ENCODE measurements at regions not wholly inside any gene's neighbourhood (a gene's known extent, or its start where the extent isn't known, plus 50 kb on each side); places are given as distances from the start of the nearest gene placed in this dataset.
"Not testable (repeated sequence)": the region's sequence is repeated elsewhere in the genome, so short reads cannot be mapped to it uniquely, and the experiment has no call there.

DNA sequence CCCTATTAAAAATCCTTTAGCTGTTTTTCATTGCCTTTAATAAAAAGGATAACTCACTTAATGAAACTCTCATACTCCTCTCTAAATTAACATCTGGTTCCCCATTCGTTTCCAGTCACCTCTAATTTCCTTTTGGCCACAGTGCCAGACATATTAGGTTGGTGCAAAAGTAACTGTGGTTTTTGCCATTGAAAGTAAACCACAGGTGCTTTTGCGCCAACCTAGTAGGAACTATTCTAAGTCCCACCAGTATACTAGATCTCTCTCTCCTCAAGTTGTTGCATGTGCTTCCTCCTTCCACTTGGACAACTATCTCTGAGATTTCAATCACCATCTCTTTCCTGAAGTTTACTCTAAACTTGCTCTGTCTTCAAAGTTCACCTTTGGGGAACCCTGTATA lies 961.1 kb downstream of the TBC1D32 start:
- Mint-ChIP-seq H3K27ac (no peak overlapping the region), H3K36me3 (no peaks in the 10 kb centered on the region), H3K4me3 (no peak overlapping the region), H3K9me3 (peaks cover 9% of the 10 kb centered on the region), H3K27me3 (no peaks in the 10 kb centered on the region), H3K4me1 (no peaks in the 10 kb centered on the region)

DNA sequence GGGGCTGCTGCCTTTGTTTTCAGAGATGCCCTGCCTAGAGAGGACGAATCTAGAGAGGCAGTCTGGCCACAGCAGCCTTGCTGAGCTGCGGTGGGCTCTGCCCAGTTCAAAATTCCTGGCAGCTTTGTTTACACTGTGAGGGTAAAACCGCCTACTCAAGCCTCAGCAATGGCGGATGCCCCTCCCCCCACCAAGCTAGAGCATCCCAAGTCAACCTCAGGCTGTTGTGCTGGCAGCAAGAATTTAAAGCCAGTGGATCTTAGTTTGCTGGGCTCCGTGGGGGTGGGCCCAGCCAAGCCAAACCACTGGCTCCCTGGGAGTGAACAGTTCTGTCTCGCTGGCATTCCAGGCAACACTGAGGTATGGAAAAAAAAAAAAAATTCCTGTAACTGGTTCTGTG lies 970.9 kb downstream of the TBC1D32 start:
- Mint-ChIP-seq H3K4me1 (no peaks in the 10 kb centered on the region), H3K27me3 (no peaks in the 10 kb centered on the region), H3K4me3 (no peak overlapping the region)

DNA sequence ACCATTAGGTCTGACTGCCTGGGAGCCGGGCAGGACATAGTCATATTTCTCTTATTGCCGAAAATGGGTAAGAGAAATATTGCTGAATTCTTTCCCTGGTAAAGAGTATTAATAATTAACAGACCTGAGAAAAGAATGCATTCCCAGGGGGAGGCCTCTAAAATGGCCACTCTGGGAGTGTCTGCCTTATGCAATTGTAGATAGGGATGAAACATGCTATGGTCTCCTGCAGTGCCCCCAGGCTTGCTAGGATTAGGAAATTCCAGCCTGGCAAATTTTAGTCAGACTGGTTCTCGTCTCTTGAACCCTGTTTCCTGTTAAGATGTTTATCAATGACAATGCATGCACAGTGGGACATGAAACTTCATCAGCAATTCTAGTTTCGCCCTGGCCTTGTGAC lies 975.7 kb downstream of the TBC1D32 start:
- not testable (repeated sequence) for H3K27me3 Mint-ChIP-seq, H3K4me3 Mint-ChIP-seq, H3K27ac Mint-ChIP-seq, H3K4me1 Mint-ChIP-seq, H3K36me3 Mint-ChIP-seq
- peaks cover 32% of the 10 kb centered on the region for H3K9me3 Mint-ChIP-seq

More for the DNA sequence above, 970.9 kb downstream of the TBC1D32 start:
- H3K36me3 Mint-ChIP-seq: no peaks in the 10 kb centered on the region
- H3K9me3 Mint-ChIP-seq: peaks cover 28% of the 10 kb centered on the region
- H3K27ac Mint-ChIP-seq: no peak overlapping the region

DNA sequence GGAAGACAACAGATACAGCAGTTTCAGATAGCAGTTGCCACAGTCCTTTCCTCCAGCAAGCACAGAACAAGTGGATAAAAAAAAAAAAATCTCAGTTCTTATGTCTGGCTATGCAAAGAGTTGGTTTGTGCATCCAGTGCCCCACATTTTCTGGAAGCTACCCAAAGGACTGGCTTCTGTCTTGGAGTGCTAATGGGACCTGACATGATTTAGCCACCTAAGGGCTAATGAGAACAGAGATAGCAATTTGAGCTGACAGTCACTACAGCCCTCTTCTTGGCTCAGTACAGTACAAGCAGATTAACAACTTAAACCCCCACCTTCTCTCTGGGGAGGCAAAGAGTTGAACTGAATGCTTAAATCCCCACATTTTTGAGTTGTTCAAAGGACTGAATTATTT lies 976.8 kb downstream of the TBC1D32 start:
- H3K27me3 Mint-ChIP-seq: peaks cover 1% of the 10 kb centered on the region
- peaks cover 29% of the 10 kb centered on the region for H3K9me3 Mint-ChIP-seq
- H3K4me1 Mint-ChIP-seq: no peaks in the 10 kb centered on the region

DNA sequence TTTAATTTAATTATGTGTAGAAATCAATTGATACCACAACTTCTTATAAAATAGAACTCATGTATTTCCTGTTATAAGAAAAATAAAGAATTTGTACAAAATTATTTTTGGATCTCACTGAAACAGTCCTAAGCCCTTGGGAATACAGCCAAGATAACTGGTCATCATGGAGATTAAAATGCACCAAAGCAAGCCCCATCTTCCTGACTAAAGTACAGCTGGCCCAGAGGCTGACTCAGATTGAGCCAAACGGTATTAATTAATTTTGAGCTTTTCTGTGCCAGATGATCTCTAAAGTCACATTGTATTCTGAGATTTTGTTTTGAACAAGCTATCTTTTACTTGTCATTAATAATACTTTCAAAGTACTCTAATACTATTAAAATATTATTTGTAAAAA lies 978.5 kb downstream of the TBC1D32 start:
- H3K27ac Mint-ChIP-seq: no peak overlapping the region
- no peaks in the 10 kb centered on the region for H3K36me3 Mint-ChIP-seq
- H3K27me3 Mint-ChIP-seq: peaks cover 1% of the 10 kb centered on the region
- H3K4me3 Mint-ChIP-seq: no peak overlapping the region
- H3K9me3 Mint-ChIP-seq: peaks cover 26% of the 10 kb centered on the region
- no peaks in the 10 kb centered on the region for H3K4me1 Mint-ChIP-seq

More for the DNA sequence above, 976.8 kb downstream of the TBC1D32 start:
- Mint-ChIP-seq H3K4me3 (no peak overlapping the region), H3K27ac (no peak overlapping the region), H3K36me3 (no peaks in the 10 kb centered on the region)

DNA sequence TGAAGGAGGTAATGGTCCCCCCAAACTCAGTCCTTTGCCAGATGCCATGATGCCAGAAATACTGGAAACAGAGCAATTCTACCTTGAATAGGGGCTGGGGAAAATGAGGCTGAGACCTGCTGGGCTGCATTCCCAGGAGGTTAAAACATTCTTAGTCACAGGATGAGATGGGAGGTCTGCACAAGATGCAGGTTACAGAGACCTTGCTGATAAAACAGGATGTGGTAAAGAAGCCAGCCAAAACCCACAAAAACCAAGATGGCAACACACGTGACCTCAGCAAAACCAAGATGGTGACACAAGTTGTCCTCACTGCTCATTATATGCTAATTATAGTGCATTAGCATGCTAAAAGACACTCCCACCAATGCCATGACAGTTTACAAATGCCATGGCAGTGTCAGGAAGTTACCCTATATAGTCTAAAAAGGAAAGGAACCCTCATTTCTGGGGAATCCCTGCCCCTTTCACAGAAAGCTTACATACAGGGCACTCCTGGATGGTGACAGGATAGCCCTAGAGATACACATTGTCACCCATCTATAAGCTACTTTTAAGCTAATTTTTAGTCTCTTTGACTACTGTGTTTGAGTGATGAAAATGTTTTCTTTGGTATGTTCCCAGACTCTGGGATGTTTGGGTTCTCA lies 979.7 kb downstream of the TBC1D32 start:
- Mint-ChIP-seq H3K27ac (no peak overlapping the region), H3K27me3 (peaks cover 1% of the 10 kb centered on the region), H3K9me3 (peaks cover 14% of the 10 kb centered on the region), H3K4me3 (no peak overlapping the region), H3K36me3 (no peaks in the 10 kb centered on the region), H3K4me1 (no peaks in the 10 kb centered on the region)

DNA sequence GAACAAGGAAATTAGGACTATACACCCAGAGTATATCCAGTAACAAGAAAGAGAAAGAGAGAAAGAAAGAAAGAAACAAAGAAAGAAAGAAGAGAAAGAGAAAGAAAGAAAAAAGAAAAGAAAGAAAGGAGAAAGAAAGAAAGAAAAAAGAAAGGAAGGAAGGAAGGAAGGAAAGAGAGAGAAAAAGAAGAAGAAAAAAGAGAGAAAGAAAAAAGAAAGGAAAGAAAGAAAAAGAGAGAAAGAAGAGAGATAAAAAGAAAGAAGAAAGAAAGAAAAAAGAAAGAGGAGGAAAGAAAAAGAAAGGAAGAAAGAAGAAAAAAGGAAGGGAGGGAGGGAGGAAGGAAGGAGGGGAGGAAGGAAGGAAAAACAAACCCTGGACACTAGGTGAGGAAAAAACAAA lies 981.8 kb downstream of the TBC1D32 start:
- Mint-ChIP-seq H3K27ac (no peak overlapping the region), H3K27me3 (peaks cover 1% of the 10 kb centered on the region), H3K36me3 (no peaks in the 10 kb centered on the region), H3K9me3 (peaks cover 5% of the 10 kb centered on the region), H3K4me3 (no peak overlapping the region), H3K4me1 (no peaks in the 10 kb centered on the region)

DNA sequence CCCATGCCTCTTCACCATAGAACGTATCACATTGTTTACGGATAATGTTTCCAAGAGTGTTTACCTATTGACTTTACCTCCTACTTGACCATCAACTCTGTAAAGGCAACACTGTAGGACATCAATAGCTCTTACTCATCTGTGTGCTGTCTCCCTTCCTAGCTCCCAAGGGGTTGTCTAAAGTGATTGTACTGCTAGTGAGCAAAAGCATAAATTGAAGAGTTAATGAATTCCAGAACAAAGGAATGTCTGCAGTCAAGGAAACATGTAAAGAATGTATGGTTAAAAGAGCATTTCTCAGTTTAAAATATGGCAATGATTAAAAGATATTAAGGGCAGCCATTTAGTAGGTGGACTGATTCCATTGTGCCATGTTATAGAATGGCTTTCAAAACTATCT lies 985.4 kb downstream of the TBC1D32 start:
- H3K4me3 Mint-ChIP-seq: no peak overlapping the region
- H3K36me3 Mint-ChIP-seq: no peaks in the 10 kb centered on the region
- no peak overlapping the region for H3K27ac Mint-ChIP-seq
- no peaks in the 10 kb centered on the region for H3K4me1 Mint-ChIP-seq
- H3K27me3 Mint-ChIP-seq: no peaks in the 10 kb centered on the region
- H3K9me3 Mint-ChIP-seq: peaks cover 5% of the 10 kb centered on the region

DNA sequence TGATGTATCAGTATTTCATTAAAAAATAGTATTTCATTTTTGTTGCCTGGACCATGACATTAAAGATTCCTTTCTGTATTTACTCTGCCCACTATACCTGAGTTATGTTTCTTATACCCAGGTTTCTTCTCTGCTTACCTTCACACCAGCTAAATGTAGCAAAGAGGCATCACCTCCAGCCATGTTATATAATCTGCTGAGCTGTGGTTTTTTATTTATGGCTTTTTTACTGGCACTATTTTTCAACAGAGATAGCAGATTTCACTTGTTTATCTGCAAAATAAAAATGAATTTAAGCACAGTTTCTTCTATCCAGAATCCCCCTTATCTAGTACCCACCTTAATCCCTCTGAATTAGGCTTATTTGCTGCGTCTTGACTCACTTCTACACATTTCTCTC lies 979.0 kb upstream of the MAN1A1 start:
- Mint-ChIP-seq H3K36me3 (no peaks in the 10 kb centered on the region), H3K27ac (no peak overlapping the region), H3K27me3 (no peaks in the 10 kb centered on the region), H3K9me3 (peaks cover 6% of the 10 kb centered on the region), H3K4me1 (no peaks in the 10 kb centered on the region), H3K4me3 (no peak overlapping the region)

DNA sequence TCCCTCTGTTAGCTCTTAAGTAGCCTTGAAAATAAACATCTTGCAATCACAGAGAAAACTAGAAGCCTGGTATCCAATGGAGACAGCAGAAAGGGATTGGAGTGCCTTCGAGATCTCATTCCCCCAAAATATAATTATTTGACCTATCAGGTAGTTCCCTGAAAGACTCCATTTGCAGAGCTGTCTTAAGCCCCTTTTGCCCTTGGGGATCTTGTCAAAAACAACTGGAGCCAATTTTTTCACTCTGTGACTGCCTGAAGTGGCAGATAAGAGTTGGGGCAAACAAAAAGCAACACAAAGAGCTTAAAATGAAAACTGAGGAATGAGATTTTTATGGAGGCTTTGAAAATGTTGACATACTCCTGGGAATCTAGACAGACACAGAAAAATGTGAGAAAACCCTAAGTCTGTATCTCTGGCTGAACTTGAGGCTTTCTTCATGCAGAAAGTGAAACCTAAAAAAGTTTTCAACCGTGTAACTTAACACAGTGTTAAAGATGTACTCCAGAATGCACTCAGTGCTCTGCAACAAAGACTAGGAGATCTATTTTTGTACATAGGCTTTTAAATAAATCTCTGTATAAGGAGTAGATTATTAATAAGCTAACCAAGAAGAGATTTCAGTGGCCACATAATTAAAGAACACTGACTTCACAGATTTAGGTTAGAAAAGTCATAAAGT lies 971.1 kb upstream of the MAN1A1 start:
- no peaks in the 10 kb centered on the region for H3K4me1 Mint-ChIP-seq
- no peaks in the 10 kb centered on the region for H3K36me3 Mint-ChIP-seq
- peaks cover 13% of the 10 kb centered on the region for H3K9me3 Mint-ChIP-seq
- H3K4me3 Mint-ChIP-seq: no peak overlapping the region
- no peak overlapping the region for H3K27ac Mint-ChIP-seq
- H3K27me3 Mint-ChIP-seq: no peaks in the 10 kb centered on the region

DNA sequence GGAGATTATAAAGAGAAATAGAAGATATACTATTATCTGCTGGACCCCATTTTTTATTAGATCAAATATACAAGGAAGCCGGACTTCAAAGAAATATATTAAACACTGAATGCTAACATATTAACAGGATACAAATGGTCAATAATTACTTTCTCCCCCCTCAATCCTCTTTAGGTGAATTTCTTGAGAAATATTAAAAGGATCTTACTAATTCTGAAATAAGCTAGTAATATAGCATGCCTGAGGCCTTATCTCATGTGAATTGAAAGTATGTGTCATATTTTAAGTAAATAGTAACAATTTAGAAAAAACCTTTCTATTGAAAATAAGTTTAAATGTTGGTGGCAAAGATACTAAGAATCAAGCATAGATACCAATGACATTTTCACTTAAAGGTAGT lies 954.7 kb upstream of the MAN1A1 start:
- Mint-ChIP-seq H3K4me1 (no peaks in the 10 kb centered on the region), H3K27me3 (no peaks in the 10 kb centered on the region), H3K27ac (no peak overlapping the region), H3K9me3 (no peaks in the 10 kb centered on the region), H3K36me3 (no peaks in the 10 kb centered on the region), H3K4me3 (no peak overlapping the region)

DNA sequence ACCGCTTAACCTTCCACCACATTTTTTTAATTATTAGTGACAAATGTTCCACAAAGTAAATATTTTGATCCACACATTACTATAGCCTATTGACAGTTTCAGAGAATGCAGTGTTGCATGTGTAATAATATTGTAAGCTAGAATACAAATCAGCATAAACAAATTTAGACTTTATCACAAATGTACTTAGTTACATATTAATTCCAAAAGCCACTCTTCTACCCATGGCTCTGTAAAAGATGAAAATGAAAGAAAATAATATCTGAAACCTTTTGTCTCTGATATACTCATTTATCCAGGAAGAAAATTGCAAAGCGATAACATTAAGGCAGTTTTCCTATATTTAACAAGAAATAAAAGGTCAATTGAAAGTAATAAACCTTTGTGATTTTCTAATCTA lies 954.0 kb upstream of the MAN1A1 start:
- no peaks in the 10 kb centered on the region for H3K9me3 Mint-ChIP-seq
- H3K4me1 Mint-ChIP-seq: no peaks in the 10 kb centered on the region

DNA sequence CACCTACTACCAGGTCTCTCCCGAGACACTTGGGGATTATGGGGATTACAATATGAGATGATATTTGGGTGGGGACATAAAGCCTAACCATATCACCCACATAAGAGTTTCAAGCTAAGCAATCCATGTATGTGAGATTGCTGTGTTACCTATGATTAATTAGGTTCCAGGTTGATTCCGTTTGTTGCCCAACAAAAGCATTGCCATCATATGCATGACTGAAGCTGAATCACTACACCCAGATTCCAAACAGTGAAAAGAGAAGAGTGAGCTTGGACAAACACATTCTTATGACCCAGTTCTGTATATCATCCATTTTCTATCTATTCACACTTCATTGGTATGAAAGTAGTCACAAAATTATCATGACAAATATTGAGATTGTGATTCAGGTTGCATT lies 952.5 kb upstream of the MAN1A1 start:
- Mint-ChIP-seq H3K4me3 (no peak overlapping the region), H3K36me3 (no peaks in the 10 kb centered on the region), H3K9me3 (no peaks in the 10 kb centered on the region), H3K27me3 (no peaks in the 10 kb centered on the region), H3K27ac (no peak overlapping the region), H3K4me1 (no peaks in the 10 kb centered on the region)

More for the DNA sequence above, 954.0 kb upstream of the MAN1A1 start:
- Mint-ChIP-seq H3K4me3 (no peak overlapping the region), H3K27ac (no peak overlapping the region), H3K36me3 (no peaks in the 10 kb centered on the region), H3K27me3 (no peaks in the 10 kb centered on the region)

DNA sequence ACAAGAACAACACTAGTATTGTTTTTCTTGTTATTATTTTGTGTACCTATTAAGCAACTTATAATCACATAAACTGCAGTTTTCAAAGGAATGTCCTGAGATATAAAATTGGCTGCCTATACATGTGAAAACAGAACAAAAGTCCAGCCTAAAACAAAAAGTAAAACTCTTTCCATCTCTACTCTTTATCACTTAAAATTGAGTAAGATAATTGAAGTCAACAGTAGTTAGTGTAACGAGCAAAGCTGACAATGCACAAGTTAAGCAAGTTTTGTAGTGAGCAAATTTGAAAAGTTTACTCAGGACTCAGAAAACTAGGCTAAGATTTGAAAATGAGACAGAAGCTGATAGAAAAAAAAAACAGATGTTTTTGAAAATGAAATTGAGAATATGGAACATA lies 941.4 kb upstream of the MAN1A1 start:
- H3K4me3 Mint-ChIP-seq: no peak overlapping the region
- no peak overlapping the region for H3K27ac Mint-ChIP-seq
- no peaks in the 10 kb centered on the region for H3K27me3 Mint-ChIP-seq
- H3K9me3 Mint-ChIP-seq: peaks cover 6% of the 10 kb centered on the region
- H3K4me1 Mint-ChIP-seq: no peaks in the 10 kb centered on the region
- H3K36me3 Mint-ChIP-seq: no peaks in the 10 kb centered on the region

DNA sequence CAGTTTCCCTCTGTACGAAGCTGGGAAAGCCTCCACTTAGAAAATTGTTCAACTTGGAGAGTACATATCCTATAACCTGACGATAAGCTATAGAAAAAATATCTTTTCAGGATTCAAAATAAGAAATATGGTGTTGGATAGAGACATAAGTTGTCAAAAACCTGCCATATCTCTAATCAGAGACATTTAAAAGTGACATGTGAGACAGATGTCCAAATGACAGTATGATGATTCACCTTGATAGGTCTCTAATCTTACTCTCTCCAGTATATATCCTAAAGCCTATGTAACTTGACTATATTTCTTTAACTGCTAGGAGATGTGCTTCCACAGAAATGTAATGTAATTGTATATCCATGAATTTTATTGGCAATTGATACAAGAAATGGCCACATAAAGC lies 932.4 kb upstream of the MAN1A1 start:
- no peaks in the 10 kb centered on the region for H3K36me3 Mint-ChIP-seq
- H3K4me3 Mint-ChIP-seq: no peak overlapping the region
- no peaks in the 10 kb centered on the region for H3K27me3 Mint-ChIP-seq
- H3K27ac Mint-ChIP-seq: no peak overlapping the region
- H3K4me1 Mint-ChIP-seq: no peaks in the 10 kb centered on the region
- no peaks in the 10 kb centered on the region for H3K9me3 Mint-ChIP-seq

DNA sequence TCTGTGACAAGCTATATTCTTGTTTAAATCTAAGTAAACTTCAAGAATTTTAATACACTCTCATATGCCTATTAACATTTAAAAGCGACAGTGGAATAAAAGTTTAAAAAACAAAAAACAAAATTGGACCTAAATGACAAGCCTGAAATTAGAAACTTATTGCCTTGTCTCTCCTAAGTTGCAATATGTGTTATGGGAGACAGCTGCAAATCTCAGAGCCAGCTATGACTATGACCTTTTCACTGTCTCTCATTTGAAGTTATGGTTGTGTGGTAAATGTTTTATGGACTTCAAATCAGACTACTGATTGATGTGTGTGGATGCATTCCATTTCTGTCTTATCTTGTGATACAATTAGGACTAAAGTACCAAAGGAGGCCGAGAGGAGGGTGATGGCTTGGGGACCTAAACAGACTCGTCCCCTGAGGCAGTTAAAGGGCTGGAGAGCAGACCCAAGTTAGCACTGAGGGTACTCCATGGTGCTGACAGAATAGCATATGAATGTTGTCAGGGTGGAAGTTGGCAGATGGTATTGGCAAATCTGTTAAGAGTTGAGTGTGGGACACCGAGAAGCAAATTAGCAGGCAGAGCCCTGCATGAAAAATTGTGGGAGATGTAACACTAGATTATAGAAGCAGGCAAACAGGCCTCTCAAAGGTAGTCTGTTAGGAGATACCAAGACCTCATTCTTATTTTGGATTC lies 930.1 kb upstream of the MAN1A1 start:
- no peaks in the 10 kb centered on the region for H3K36me3 Mint-ChIP-seq
- no peak overlapping the region for H3K27ac Mint-ChIP-seq
- no peaks in the 10 kb centered on the region for H3K27me3 Mint-ChIP-seq
- no peaks in the 10 kb centered on the region for H3K4me1 Mint-ChIP-seq
- no peak overlapping the region for H3K4me3 Mint-ChIP-seq
- no peaks in the 10 kb centered on the region for H3K9me3 Mint-ChIP-seq
